ENCODE measurements at regions not wholly inside any gene's neighbourhood (a gene's known extent, or its start where the extent isn't known, plus 50 kb on each side); places are given as distances from the start of the nearest gene placed in this dataset.

DNA sequence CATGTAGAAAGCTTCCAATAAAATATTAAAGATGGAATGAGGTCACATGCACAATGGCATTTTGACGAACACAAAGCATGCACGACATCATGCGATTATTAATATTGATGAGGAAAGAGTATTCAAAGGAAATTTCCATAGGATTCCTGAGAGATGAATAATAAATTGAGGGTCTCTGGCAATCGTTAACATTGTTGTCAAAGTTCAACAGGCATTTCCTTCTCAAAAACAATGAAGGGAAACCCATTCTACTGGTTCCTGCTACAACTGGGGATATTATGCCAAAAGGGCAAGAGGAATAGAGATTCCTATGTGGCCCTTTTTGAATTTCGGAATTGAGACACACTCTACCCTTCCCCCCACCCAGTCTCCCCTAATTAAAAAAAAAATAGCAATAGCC, 128.3 kb upstream of the NUDT7 start:
- DNase-seq (ENCODE audit: low read depth), result no peak

- no peak for DNase-seq (ENCODE audit: low read depth)
Measured at GRCh38 chr16:77594799-77595596, 127.3 kb upstream of the NUDT7 start.

DNA sequence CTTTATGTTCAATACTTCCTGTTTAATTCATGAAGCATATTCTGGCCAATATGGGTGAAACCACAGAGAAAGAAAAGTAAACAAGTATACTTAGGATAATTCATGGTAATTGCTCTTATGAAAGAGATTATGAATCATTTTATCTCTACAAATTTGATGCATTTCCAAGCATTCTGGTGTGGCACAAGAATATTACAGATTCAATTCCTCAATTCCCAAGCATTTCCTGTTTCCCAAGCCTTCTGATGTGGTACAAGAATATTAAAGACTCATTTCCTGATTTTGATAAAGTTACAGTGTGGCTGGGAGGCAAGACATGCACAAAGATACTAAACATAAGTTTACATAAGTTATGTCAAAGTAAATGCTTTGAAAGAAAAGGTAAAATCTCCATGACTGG, 126.1 kb upstream of the NUDT7 start:
- no peak for DNase-seq (ENCODE audit: low read depth)

DNA sequence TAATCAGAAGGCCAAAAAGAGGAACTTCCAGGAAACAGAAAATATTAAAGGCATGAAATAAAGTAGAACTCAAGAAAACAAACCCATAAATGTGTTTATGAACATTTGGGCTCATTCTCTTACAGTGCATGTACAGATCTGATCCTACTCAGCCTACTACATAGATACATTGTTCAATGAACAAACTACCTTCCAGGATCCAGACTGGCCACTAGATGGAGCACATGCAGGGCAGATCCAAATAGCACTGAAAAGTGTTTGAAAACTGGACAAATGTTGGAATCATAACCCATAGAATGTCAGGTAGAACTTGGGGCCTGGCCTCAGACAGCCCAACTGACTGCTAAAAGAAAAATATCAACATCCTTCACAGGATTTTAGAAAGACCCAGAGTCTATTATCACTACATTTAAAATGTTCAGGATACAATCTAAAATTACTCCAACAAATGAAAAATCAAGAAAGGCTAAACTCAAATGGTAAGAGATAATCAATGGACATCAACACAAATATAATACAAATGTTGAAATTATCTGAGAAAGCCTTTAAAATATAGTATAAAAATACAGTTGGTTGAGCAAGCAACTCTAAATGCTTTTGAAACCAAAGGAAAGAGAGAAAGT, 122.4 kb upstream of the NUDT7 start:
- no peak for DNase-seq (ENCODE audit: low read depth)

GRCh38 chr16:77600555-77600954, 121.8 kb upstream of the NUDT7 start:
- DNase-seq (ENCODE audit: low read depth), result no peak

DNA sequence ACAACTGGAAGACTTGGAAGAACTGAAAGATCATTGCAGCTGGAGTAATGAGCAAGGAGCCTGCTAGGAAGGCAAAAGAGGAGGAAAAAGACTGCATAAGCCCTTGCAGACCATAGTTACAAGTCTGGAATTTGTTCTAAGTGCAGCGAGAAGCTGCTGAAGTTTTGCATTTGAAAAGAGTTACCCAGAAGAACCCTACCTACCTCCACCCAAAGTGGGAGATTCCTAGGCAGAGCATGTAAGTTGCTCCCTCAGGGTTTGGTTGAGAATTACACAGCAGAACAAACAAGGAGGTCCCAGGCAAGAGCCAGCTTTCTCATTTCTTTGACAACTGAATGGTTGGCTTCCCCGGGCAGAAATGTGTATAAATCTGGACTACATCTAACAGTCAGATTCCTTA, 118.7 kb upstream of the NUDT7 start:
- no peak for DNase-seq (ENCODE audit: low read depth)

GRCh38 chr16:77610496-77610895, 111.8 kb upstream of the NUDT7 start:
- no peak for DNase-seq (ENCODE audit: low read depth)

GRCh38 chr16:77611386-77611785, 110.9 kb upstream of the NUDT7 start:
- DNase-seq (ENCODE audit: low read depth), result no peak

- DNase-seq (ENCODE audit: low read depth), result no peak
Measured at GRCh38 chr16:77612596-77612995, 109.7 kb upstream of the NUDT7 start.

GRCh38 chr16:77613095-77613494, 109.2 kb upstream of the NUDT7 start:
- DNase-seq (ENCODE audit: low read depth), result no peak

DNA sequence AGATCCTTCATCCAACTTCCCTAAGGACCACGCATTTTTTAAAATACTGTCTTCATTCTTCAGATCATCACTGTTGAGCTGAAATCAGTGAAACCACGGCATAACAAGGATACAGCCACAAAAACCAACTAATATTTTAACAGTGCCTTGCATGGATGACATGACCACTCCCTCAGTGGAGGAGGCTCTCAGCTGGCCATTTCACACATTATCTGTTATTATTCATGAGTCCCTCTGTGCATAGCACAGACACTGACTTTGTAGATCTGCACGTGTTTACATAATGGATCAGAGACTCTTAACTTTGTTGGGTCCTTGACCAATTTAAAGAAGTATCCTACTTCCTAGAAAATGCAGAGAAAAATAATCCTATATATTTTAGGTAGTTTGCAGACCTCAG, 104.8 kb upstream of the NUDT7 start:
- no peak for DNase-seq (ENCODE audit: low read depth)

GRCh38 chr16:77617996-77618395, 104.3 kb upstream of the NUDT7 start:
- DNase-seq (ENCODE audit: low read depth), result no peak

DNA sequence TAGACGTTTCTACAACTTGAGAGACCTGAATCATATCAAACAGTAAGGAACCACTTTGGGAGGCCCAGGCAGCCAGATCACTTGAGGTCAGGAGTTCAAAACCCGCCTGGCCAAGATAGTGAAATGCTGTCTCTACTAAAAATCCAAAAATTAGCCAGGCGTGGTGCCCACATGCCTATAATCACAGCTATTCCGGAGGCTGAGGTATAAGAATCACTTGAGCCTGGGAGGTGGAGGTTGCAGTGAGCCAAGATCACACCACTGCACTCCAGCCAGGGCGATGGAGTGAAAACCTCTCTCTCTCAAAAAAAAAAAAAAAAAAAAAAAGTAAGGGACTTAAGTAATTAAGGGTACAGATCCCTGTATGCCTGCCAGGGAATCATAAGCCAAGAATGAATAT, 103.4 kb upstream of the NUDT7 start:
- no peak for DNase-seq (ENCODE audit: low read depth)

- no peak for DNase-seq (ENCODE audit: low read depth)
Measured at GRCh38 chr16:77624085-77624484, 98.2 kb upstream of the NUDT7 start.

DNA sequence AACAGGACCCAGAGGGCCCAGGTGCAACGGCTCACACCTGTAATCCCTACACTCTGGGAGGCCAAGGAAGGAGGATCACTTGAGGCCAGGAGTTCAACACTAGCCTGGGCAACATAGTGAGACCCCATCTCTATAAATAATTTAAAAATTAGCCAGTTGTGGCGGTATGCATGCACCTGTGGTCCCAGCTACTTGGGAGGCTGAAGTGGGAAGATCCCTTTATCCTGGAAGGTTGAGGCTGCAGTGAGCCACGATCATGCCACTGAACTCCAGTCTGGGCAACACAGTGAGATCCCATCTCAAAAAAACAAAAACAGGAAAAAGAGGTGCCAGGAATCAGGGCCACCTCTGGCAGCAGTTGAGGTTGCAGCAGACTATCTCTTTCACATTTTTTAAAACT, 85.7 kb upstream of the NUDT7 start:
- no peak for DNase-seq (ENCODE audit: low read depth)

DNA sequence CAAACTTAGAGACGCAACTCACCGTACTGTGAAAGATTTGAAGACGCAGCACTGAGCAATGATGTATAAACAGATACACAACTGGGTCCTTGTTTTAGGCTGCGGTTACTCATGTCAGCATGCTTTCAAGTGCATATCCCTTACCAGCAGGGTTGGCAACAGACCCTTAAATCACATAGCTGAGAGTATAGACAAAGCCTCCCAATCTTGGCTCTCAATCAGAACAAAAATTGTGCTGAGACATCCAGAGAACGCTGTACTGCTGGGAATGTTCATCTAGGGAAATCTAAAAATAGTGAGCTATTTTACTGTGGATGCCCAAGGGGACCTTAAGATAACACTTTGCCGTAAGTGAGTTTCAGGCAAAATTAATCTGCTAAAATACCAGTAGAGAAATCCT, 84.4 kb upstream of the NUDT7 start:
- no peak for DNase-seq (ENCODE audit: low read depth)

DNA sequence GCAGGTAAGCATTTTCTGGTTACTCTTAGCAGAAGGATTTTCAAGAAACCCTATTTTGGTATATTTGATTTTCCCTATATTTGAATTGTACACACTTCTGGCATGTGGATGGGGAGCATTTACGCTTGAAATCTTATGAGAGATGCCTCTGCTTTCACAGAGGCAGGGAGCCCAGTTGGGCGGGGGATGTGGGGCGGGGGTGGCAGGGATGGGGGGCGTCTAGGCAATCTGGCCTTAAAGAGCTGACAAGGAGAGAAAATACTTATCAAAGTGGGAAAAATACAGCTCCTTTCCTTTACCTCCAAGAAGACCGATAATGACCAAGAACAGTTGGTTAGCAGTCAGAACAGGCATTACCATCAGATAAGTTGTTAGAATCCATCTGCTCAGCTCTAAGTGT, 79.1 kb upstream of the NUDT7 start:
- no peak for DNase-seq (ENCODE audit: low read depth)

- DNase-seq (ENCODE audit: low read depth), result no peak
Measured at GRCh38 chr16:77645764-77646163, 76.5 kb upstream of the NUDT7 start.

- DNase-seq (ENCODE audit: low read depth), result no peak
Measured at GRCh38 chr16:77647726-77648125, 74.6 kb upstream of the NUDT7 start.

GRCh38 chr16:77650761-77651160, 71.6 kb upstream of the NUDT7 start:
- no peak for DNase-seq (ENCODE audit: low read depth)

DNA sequence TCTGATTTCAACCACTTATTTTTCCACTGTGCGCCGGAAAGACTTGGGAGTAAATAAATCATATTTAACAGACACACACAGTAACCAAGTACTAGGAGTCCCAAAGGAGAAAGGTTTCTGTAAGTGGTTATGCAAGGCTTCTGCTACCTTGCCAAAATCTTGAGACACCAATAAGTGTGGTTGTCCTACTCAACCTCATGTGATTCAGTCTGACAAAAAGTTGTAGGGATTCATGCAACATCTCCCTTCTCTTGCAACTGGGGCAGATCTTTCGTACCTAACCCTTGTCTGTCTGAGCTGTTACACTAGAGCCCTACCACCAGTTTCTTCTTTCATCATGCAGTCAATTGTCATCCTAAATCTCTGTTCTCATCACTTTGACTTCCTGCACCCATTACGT, 69.9 kb upstream of the NUDT7 start:
- no peak for DNase-seq (ENCODE audit: low read depth)

- no peak for DNase-seq (ENCODE audit: low read depth)
Measured at GRCh38 chr16:77657016-77657415, 65.3 kb upstream of the NUDT7 start.

DNA sequence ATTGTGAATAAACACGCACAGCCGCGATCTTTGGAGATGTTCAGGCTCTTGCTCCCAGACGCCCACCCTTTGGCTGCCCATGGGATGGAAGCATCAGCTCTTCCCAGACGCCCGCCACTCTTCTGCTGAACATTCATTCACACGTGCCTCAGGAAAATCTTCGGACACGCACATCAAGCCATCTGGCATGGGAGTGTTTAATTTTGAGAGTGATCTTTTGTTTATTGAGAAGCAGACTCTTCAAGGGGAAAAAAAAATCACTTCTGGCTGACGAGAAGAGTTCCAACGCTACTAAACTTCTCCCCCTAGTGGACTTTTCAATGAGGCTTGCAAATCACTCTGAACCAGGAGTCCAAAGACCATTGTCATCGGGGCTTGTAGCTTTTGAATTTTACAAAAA, 62.0 kb upstream of the NUDT7 start:
- no peak for DNase-seq (ENCODE audit: low read depth)

DNA sequence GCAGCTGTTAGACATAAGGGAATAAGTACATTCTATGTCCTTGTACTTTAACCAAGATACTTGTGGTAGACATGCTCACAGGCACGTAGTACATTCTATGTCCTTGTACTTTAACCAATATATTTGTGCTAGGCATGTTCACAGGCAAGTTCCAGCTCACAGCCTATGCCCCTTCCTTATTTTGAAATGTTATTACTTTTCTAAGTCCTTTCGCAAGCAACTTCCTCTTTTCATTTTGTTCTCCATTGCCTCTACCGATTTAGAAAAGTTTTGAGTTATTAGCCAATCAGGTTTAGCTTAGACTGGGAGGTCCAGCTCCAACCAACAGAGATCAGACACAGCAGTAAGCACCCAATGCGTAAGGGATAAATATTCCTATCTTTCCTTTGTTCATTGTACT, 60.1 kb upstream of the NUDT7 start:
- no peak for DNase-seq (ENCODE audit: low read depth)
